ENCODE measurements at regions not wholly inside any gene's neighbourhood (a gene's known extent, or its start where the extent isn't known, plus 50 kb on each side); places are given as distances from the start of the nearest gene placed in this dataset.

DNA sequence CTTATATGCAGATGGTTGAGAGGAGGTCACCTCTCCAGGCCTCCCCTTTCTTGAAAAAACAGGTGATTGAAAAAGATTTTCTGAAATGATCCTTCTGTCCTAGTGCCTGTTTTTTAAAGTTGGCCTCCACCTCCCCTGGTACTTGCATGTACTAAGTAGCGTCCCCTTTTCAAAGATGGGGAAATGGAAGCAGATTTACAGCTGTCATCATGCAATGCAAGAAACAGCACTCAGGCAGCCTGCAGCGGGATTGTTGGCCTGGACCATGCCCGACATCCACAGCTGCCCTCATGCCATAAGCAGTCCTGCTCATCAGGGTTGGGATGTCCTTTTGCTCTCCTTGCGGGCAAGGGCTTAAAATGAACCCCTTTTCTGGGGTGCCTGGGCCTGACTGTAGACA is 127.2 kb upstream of the MGMT start (continued):
- TF ChIP-seq CTCF (IDR thresholded peaks at IDR 0.05 in 2 of 3, conservative IDR thresholded peaks at IDR 0.05 in 1 of 3; ENCODE audit: borderline replicate concordance in 1 of 3, insufficient read depth in 1 of 3, low read depth in 2 of 3, low read length in 2 of 3) (no peak), EZH2 (IDR thresholded peaks at IDR 0.05) (no peak), CEBPB (IDR thresholded peaks at IDR 0.05; ENCODE audit: low read depth) (no peak), RAD21 (IDR thresholded peaks at IDR 0.05; ENCODE audit: low read depth) (no peak), ELF1 (IDR thresholded peaks at IDR 0.05; ENCODE audit: borderline replicate concordance, low read depth) (no peak), ZFX (IDR thresholded peaks at IDR 0.05) (no peak), EGR1 (IDR thresholded peaks at IDR 0.05; ENCODE audit: low read depth) (no peak), SIN3A (IDR thresholded peaks at IDR 0.05; ENCODE audit: low read depth) (no peak), POLR2A (IDR thresholded peaks at IDR 0.05; ENCODE audit: borderline replicate concordance, extremely low read depth, insufficient read depth, insufficient read length) (no peak), POLR2AphosphoS5 (IDR thresholded peaks at IDR 0.05; ENCODE audit: low read depth, low read length) (no peak)

GRCh38 chr10:129341087-129341486 is 126.0 kb upstream of the MGMT start:
- no TSS peak for BruUV-seq (replicated peaks)
- H2AFZ ChIP-seq (ENCODE audit: low read depth, low read length, poor library complexity, severe bottlenecking) = no peak overlapping the region
- TF ChIP-seq CBX3 (IDR thresholded peaks at IDR 0.05; ENCODE audit: low read depth) = no peak
- TF ChIP-seq, protein P1, sequence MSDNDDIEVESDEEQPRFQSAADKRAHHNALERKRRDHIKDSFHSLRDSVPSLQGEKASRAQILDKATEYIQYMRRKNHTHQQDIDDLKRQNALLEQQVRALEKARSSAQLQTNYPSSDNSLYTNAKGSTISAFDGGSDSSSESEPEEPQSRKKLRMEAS (IDR thresholded peaks at IDR 0.05) = no peak
- TF ChIP-seq EGR1 (IDR thresholded peaks at IDR 0.05; ENCODE audit: low read depth) = no peak
- TF ChIP-seq ATF3 (IDR thresholded peaks at IDR 0.05) = no peak
- no peak for TF ChIP-seq CTCF (IDR thresholded peaks at IDR 0.05 in 2 of 3, conservative IDR thresholded peaks at IDR 0.05 in 1 of 3; ENCODE audit: borderline replicate concordance in 1 of 3, insufficient read depth in 1 of 3, low read depth in 2 of 3, low read length in 2 of 3)

More at GRCh38 chr10:129341087-129341486, 126.0 kb upstream of the MGMT start:
- no peak overlapping the region for H3K4me3 ChIP-seq (replicated peaks in 1 of 2; ENCODE audit: low read depth in 1 of 2, low read length in 2 of 2)
- H4K20me1 ChIP-seq (ENCODE audit: insufficient read depth) = no peaks in the 10 kb centered on the region
- H3K9me3 ChIP-seq (ENCODE audit: control insufficient read depth in 1 of 2, insufficient read depth in 1 of 2, low read depth in 1 of 2, low read length in 2 of 2) = peaks cover 0 to 3% of the 10 kb centered on the region in 2 experiments; a peak in 1 of 4 replicates
- H3K36me3 ChIP-seq (ENCODE audit: control insufficient read depth in 1 of 2, insufficient read depth in 2 of 2, low read length in 2 of 2) = no peaks in the 10 kb centered on the region
- DNase-seq (ENCODE audit: low read depth, low spot score) = no peak
- ChIA-PET RAD21 (ENCODE audit: low non-redundant PET in 1 of 2, low total read pairs in 2 of 2, uncharacterized antibody in 2 of 2, unreplicated experiment in 2 of 2) (no interaction called here), CTCF (no interaction called here), POLR2A (no interaction called here)
- no peak overlapping the region for H3K27ac ChIP-seq (ENCODE audit: low read depth, low read length)
- intact Hi-C loops (cut with micrococcal nuclease) = no loop called here
- no peaks in the 10 kb centered on the region for H3K79me2 ChIP-seq (ENCODE audit: insufficient read depth, low read length)
- H3K9ac ChIP-seq (ENCODE audit: low read length) = no peak overlapping the region
- no peaks in the 10 kb centered on the region for H3K27me3 ChIP-seq (ENCODE audit: insufficient read depth, low read length)
- H3K4me2 ChIP-seq (ENCODE audit: low read length) = no peak overlapping the region
- H3K9me2 ChIP-seq (ENCODE audit: insufficient read depth) = no peaks in the 10 kb centered on the region
- ATAC-seq = no peak
- no peaks in the 10 kb centered on the region for H3K4me1 ChIP-seq (ENCODE audit: control insufficient read depth in 1 of 2, insufficient read depth in 2 of 2, low read length in 2 of 2)
